ENCODE measurements at regions not wholly inside any gene's neighbourhood (a gene's known extent, or its start where the extent isn't known, plus 50 kb on each side); places are given as distances from the start of the nearest gene placed in this dataset.

- Mint-ChIP-seq H3K27ac (no peak overlapping the region), H3K36me3 (no peaks in the 10 kb centered on the region), H3K9me3 (no peaks in the 10 kb centered on the region), H3K4me1 (ENCODE audit: low read depth in 2 of 2) (peaks cover 9 to 15% of the 10 kb centered on the region in 2 donors), H3K4me3 (no peak overlapping the region), H3K27me3 (peaks cover 5 to 9% of the 10 kb centered on the region in 2 donors)
- no peak for DNase-seq (ENCODE audit: low spot score)
- peak in 1 of 2 donors; percentile 52 for ATAC-seq
Measured at GRCh38 chr4:15375667-15376066, 52.2 kb upstream of the C1QTNF7 start.

DNA sequence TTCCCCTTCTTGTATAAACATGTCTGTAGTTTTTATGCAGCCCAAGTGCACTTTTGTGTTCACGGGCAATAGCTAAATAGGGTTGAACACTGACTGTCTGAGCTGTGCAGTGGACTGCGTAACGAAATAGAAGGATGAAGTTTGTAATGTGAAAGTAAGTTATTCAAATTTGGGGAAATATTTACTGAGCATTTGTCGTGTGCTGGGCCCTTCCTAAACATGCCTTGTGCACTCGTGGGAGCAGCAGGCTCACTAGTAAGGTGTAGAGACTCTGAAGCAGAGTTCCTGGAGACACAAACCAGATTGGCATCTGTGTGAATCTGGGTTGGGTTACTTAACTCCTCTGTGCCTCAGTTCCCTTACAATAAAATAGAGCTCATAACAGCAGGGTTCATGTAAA, 51.7 kb upstream of the C1QTNF7 start:
- Mint-ChIP-seq H3K9me3 (no peaks in the 10 kb centered on the region), H3K4me3 (no peak overlapping the region), H3K27me3 (peaks cover 5 to 6% of the 10 kb centered on the region in 2 donors), H3K4me1 (ENCODE audit: low read depth in 2 of 2) (peaks cover 9 to 12% of the 10 kb centered on the region in 2 donors), H3K36me3 (no peaks in the 10 kb centered on the region), H3K27ac (no peak overlapping the region)
- ATAC-seq (no peak), DNase-seq (ENCODE audit: low spot score) (no peak)

GRCh38 chr4:15376594-15376993, 51.2 kb upstream of the C1QTNF7 start:
- ATAC-seq = no peak
- peaks cover 2% of the 10 kb centered on the region in 2 donors for H3K27me3 Mint-ChIP-seq
- H3K4me1 Mint-ChIP-seq (ENCODE audit: low read depth in 2 of 2) = peaks cover 9 to 12% of the 10 kb centered on the region in 2 donors
- DNase-seq (ENCODE audit: low spot score) = no peak
- no peaks in the 10 kb centered on the region for H3K9me3 Mint-ChIP-seq
- no peaks in the 10 kb centered on the region for H3K36me3 Mint-ChIP-seq
- no peak overlapping the region for H3K27ac Mint-ChIP-seq
- no peak overlapping the region for H3K4me3 Mint-ChIP-seq

Measured in natural killer cell treated with Interleukin-12 subunit alpha and Interleukin-12 subunit beta and Interleukin-15 and Interleukin-18, amount 100 ng/mL, for 72 hours (primary cell).